Hematopoietic multipotent progenitor cell treated with erythropoietin and hydrocortisone succinate and interleukin-3 and kit ligand, for 15 days (in vitro differentiated cells): ENCODE measurements at regions not wholly inside any gene's neighbourhood (a gene's known extent, or its start where the extent isn't known, plus 50 kb on each side); places are given as distances from the start of the nearest gene placed in this dataset.
"Not testable (repeated sequence)": the region's sequence is repeated elsewhere in the genome, so short reads cannot be mapped to it uniquely, and the experiment has no call there.

Source experiments
- DNase-seq: peaks from one replicate; pipeline ENCODE4 v3.0.0-alpha.2; 2015; ENCODE audit warnings: low spot score

DNA sequence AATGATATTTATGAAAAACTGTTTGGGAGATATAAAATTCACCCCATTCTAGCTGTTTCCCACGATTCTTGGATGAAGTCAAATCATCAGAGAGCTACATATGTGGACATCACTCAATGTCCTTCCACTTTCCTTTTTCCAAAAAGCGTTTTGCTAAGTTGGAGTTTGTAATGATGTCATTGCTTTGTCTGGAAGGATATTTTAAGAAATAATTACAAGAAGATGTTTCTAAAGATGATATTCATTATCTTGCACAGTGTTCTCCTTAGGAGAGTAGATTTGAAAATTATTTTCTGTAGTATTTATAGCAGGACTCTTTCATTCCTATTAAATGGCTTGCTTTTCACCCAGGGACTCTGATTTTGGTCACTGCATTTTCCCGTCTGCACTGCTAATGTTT, 851.2 kb downstream of the EFNB2 start:
- no peak for DNase-seq

GRCh38 chr13:105679838-105680237, 855.6 kb downstream of the EFNB2 start:
- no peak for DNase-seq

DNA sequence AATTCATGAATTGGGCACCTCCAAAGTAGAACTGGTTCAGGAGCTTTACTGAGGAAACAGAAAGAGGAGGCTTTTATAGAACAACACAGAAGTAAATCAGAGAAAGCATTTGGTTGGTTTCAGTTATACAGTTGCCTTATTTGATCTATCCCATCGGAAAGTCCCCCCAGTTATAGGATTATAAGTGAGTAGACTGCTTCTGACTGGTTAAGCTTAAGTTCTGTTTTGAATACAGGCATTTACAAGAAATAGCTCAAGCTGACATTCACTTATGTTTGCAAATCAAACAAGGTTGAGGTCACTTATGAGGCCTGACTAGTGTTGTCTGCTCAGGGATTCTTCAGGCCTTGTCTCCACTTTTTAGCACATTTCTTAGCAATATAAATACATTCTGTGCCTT, 857.4 kb downstream of the EFNB2 start:
- no peak for DNase-seq

GRCh38 chr13:105672881-105673280, 862.6 kb downstream of the EFNB2 start:
- no peak for DNase-seq

GRCh38 chr13:105671131-105671530, 864.3 kb downstream of the EFNB2 start:
- not testable (repeated sequence) for DNase-seq

DNA sequence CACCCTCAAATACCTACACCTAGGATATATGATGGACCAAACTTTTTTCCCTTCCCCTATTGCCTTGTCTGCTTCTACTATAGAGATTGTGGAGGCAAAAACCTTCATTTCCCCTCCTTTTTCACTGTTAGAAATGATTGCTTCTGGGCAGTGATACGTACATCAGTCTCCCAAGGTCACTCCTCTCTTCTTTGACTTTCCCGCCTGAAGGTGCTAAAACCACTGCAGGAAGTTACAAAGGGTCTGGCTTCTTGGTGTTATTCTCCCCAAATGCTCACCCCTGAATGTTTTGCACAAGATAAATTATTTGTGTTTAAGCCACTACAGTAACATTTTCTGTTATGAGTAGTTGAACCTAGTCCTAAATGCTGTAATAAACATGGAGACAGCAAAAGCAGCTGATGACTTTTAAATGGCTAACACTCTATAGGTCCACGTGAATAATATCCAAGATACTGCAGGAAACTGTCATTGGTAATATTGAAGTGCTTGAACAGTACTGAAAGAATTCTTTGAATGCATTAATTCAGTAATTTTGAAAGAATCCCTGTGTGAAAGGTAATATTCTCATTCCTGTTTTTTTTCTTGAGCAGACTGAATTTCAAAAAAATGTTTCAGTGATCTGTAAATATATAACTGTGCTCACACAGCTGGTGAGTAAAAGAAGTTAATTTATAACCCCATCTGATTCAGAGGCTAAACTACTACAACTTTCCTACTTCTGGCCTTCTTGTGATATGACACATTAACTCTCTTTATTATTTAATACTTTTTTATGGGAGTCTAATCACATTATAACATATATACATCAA, 865.1 kb downstream of the EFNB2 start:
- DNase-seq: no peak

- no peak for DNase-seq
Measured at GRCh38 chr13:105665284-105665683, 870.2 kb downstream of the EFNB2 start.

DNA sequence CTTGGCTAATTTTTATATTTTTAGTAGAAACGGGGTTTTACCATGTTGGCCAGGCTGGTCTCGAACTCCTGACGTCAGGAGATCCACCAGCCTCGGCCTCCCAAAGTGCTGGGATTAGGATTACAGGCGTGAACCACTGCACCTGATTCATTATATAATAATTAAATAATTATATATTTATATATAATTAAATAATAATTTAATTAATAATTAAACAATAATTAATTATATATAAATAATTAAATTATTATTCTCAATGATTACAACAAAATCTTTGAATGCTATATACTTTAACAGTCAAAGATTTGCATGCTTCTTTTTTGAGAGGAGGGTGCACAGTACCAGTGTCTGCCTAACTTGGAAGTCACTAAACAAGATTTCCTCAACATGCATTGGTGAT, 872.3 kb downstream of the EFNB2 start:
- DNase-seq: no peak

DNA sequence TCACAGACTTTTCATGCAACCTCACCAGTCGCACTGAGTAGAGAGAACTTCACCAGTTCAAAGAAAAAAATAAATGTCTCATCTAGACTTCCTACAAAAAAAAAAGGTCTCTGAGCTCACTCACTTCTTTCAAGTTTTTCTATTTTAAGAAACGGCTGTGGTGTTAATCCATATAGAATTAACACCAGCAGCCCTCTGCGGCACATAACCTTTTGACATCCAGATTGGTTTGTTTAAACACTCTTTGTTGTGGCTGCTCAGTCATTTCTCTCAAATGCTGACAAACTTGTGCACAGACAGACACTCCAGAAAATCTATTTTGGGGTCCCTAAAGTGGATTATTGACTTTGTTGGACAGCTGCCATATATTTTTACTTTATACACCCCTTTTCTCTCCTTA, 874.9 kb downstream of the EFNB2 start:
- DNase-seq: no peak

- no peak for DNase-seq
Measured at GRCh38 chr13:105658431-105658830, 877.0 kb downstream of the EFNB2 start.

DNA sequence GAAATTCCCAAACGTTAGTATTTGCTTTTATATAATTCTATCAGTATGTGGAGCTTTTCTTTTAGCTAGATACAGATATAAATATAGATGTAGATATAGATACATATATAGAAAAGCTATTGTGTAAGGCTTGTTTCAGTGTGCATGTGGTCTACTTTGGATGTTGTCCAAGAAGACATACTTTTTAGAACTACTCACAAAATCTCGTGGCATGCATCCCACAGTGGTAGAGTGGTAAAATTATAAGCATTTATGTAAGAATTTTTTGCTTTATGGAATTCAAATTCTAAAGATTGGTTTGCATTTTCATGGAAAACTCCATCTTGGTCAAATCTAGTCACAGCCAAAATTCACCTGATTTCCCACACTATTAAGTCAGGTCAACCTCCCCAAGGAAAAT, 880.4 kb downstream of the EFNB2 start:
- no peak for DNase-seq

DNA sequence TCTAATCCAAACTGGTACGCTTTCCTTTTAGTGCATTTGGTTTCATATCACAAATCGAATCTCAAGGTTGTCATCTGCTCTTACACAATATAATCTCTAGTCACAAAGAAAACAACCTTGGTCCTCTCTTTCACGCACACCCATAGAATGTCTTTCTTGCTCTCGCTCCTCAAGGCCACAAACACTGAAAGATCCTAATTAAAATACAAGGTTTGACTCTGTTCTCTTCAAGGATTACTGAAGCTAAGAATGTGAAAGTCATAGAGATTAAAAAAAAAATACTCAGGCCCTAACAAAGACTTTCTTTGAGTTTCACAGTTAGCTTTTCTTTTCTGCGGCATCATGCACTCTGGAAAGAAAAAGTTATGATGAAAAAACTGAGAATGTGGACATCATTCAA, 891.5 kb downstream of the EFNB2 start:
- DNase-seq: no peak

GRCh38 chr13:105642511-105642958, 892.9 kb downstream of the EFNB2 start:
- DNase-seq: no peak

DNA sequence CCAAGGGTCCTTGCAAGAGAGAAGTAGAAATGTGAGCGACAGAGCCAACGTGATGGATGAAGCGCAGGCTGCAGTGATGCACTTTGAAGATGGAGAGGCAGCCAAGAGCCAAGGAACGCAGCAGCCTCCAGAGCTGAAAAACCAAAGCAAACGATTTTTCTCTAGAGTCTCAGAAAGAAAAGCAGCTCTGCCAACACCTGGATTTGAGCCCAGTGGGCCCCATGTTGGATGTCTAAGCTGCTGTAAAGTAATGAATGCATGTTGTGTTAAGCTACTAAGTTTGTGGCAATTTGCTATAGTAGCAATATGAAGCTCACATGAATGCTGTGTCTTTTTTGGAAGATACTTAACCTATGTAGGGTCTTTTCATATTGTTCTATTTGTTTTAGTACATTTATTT, 894.3 kb downstream of the EFNB2 start:
- no peak for DNase-seq

- no peak for DNase-seq
Measured at GRCh38 chr13:105638426-105638825, 897.0 kb downstream of the EFNB2 start.

- no peak for DNase-seq
Measured at GRCh38 chr13:105634059-105634458, 901.4 kb downstream of the EFNB2 start.

- DNase-seq: no peak
Measured at GRCh38 chr13:105630431-105630830, 905.0 kb downstream of the EFNB2 start.

DNA sequence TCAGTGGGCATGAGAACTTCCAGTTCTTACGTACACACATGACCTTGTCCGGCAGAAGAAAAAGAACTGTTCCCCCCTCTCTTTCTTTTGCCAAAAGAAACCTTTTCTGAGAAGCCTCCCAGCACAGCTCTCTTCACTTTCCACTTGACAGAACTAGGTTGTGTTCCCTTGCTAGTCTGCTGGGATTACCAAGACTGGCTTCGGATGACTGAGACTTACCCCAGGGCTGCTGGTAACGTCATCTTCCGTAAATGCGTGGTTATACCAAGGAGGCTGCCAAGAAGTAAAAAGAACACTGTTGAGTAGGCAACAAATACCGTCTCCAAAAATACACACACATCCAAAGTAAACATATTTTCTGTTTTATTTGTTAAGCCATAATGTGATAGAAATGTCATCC, 908.2 kb downstream of the EFNB2 start:
- no peak for DNase-seq

DNA sequence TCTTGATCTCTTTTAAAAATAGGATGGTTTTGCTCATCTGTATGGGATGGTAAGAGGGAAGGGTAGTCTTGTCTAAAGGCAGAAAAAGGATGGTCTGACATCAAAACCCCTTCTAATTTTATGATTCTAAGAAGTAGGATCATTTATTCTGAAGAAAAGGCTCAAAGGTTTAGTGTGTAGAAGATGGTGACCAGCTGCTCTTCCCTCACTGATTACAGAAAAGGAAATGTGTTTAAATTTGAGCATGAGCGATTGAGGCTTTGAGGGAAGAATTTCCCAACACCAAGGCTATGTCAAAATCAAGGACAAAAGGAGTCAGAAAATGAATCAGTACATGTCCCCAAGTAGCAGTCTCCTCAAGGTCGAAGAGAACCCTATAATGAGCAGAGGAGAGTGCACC, 909.8 kb downstream of the EFNB2 start:
- no peak for DNase-seq

GRCh38 chr13:105616333-105617075, 919.0 kb downstream of the EFNB2 start:
- DNase-seq: no peak

DNA sequence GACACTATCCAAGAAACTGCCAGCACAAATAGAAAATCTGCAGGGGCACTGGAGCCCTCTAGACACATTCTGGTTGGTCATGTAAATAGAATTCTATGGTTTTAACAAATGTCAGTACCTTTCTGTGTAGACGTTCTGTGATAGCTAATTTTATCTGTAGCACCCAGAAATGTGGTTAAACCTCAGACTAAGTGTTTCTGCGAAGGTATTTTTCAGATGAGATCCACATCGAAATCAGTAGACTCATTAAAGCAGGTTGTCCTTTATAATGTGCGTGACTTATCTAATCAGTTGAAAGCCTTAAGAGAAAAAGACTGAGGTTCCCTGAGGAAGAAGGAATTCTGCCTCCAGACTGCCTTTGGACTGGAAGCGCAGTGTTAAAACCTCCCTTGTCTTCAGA, 922.9 kb downstream of the EFNB2 start:
- DNase-seq: no peak

DNA sequence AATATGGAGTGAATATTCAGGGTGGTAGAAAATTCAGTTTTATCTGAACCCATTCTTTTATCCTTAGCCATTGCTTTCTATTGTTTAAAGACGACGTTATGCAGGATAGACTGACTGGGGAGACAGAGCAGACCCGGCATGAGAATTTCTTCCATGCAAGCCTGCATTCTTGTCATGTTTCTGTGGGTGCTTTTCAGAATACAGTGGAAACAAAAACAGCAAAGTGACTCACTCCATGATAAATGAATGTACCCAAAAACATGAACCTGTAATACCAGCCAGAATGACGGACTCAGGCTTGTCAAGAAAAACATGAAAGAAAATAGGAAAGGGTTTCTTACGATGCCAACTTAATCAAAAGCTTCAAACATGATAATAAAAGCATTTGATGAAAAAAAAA, 924.0 kb downstream of the EFNB2 start:
- no peak for DNase-seq

DNA sequence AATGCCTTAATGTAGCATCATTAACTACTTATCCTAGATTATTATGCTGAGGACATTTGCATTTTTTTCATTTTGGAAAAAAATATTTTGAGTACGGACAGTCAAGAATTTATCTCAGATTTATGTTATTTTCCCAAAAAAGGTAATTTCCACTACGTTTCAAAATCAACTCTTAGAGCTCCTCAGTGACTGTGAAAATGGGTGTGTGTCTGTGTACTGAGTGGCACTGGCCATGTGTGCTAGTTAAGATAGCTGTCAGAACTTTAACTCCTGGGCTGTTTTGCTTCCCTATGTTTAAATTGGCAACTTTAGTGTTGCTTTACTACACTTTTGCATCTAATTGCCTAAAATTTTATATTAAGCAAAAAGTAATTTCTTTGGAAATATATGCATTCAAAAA, 927.4 kb downstream of the EFNB2 start:
- DNase-seq: no peak

DNA sequence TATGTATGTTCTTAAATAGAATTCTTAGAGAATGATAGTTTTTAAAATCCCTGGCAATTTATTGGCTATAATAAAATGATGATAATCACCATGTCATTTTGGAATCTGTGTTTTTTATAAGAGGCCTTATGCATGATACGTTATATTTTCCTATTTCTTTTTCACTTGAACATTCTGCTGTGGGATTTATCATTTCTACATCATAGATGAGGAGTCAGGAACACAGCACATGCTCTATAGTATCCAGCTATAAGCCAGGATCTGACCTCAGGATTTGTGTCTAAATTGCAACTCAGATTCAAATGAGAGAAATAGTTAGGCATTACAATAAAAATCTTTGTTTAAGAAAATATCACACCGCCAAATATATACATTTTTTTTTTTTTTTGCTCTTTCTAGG, 928.0 kb downstream of the EFNB2 start:
- no peak for DNase-seq
